ENCODE measurements at regions not wholly inside any gene's neighbourhood (a gene's known extent, or its start where the extent isn't known, plus 50 kb on each side); places are given as distances from the start of the nearest gene placed in this dataset.

DNA sequence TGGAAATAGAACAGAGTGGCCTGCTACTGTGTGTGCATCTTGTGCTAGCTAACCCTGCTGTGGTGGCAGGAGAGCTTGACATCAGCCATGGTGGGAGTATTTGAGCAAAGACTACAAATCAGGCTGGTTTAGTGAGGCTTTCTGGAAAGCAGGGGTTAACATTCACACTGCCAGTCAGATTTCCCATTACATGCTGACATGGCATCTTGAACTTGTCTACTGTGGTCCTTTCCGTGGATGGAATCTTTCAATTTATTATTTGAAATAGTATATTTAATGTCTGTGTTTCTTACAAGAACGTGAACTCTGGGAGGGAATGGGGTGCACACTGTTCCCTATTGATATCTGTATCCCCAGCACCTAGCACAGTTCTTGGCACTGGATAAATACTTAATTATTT is 60.8 kb downstream of the GCNT4 start:
- no peak overlapping the region for H3K27ac ChIP-seq
- H3K27me3 ChIP-seq (replicated peaks; ENCODE audit: insufficient read depth), result no peaks in the 10 kb centered on the region
- no peaks in the 10 kb centered on the region for H3K36me3 ChIP-seq
- no peaks in the 10 kb centered on the region for H3K9me3 ChIP-seq
- intact Hi-C loops (cut with DNase I), result no loop called here
- TF ChIP-seq POLR2A (IDR thresholded peaks at IDR 0.05) (no peak), POLR2AphosphoS5 (IDR thresholded peaks at IDR 0.05) (no peak)
- TF ChIP-seq, protein P1, sequence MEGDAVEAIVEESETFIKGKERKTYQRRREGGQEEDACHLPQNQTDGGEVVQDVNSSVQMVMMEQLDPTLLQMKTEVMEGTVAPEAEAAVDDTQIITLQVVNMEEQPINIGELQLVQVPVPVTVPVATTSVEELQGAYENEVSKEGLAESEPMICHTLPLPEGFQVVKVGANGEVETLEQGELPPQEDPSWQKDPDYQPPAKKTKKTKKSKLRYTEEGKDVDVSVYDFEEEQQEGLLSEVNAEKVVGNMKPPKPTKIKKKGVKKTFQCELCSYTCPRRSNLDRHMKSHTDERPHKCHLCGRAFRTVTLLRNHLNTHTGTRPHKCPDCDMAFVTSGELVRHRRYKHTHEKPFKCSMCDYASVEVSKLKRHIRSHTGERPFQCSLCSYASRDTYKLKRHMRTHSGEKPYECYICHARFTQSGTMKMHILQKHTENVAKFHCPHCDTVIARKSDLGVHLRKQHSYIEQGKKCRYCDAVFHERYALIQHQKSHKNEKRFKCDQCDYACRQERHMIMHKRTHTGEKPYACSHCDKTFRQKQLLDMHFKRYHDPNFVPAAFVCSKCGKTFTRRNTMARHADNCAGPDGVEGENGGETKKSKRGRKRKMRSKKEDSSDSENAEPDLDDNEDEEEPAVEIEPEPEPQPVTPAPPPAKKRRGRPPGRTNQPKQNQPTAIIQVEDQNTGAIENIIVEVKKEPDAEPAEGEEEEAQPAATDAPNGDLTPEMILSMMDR (IDR thresholded peaks at IDR 0.05), result no peak
- H3K4me3 ChIP-seq, result no peak overlapping the region
- no peak for DNase-seq (ENCODE audit: low spot score)
- WGBS, result 83% methylated on average over 2 of the region's 2 CpGs
- H3K4me1 ChIP-seq (replicated peaks), result no peaks in the 10 kb centered on the region

DNA sequence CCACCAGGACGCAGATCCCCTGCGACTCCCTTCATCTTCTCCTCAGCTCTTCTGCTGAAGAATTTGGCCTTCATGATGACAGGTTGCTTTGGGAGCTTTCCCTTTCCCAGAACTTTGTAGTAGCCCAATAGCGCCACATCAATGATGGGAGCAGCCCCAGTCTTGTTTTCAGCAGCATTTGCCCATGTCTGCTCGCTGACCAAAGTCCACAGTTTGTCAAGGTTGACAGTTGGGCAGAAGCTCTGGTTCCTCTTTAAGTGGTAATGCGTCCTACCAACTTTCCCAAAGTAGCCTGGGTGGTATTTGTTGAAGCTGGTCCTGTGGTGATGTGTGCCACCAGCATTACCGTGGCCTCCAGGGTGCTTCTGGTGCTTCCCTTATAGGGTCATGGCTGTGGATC is 62.2 kb downstream of the GCNT4 start:
- TF ChIP-seq, protein P1 (IDR thresholded peaks at IDR 0.05), result no peak
- TF ChIP-seq POLR2AphosphoS5 (IDR thresholded peaks at IDR 0.05), result no peak
- no peak for TF ChIP-seq POLR2A (IDR thresholded peaks at IDR 0.05)

DNA sequence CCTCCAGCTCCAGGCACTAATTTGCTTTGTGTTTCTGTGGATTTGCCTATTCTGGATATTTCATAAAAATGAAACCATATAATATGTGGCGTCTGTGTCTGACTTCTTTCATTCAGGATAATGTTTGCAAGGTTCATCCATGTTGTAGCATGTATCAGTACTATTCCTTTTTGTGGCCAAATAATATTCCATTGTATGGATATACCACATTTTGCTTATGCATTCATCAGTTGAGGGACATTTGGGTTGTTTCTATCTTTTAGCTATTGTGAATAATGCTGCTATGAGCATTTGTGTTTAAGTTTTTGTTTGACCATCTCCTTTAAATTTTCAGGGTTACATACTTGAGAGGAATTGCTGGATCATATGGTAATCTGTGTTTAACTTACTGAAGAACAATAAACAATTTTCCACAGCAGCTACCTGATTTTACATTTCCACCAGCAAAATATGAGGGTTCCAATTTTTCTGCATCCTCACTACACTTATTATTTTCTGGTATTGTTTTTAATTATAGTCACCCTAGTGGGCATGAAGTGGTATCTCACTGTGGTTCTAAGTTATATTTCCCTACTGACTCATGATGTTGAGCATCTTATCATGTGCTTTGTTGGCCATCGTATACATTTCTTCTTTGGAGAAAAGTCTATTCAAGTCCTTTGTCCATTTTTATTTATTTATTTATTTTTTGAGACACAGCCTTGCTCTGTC is 63.9 kb downstream of the GCNT4 start:
- WGBS, result 94% methylated on average over 2 of the region's 2 CpGs
- Histone ChIP-seq H3K4me1 (replicated peaks) (no peaks in the 10 kb centered on the region), H3K27me3 (replicated peaks; ENCODE audit: insufficient read depth) (no peaks in the 10 kb centered on the region), H3K4me3 (no peak overlapping the region), H3K9me3 (no peaks in the 10 kb centered on the region), H3K36me3 (no peaks in the 10 kb centered on the region), H3K27ac (no peak overlapping the region)
- intact Hi-C loops (cut with DNase I), result no loop called here
- TF ChIP-seq POLR2AphosphoS5 (IDR thresholded peaks at IDR 0.05) (no peak), POLR2A (IDR thresholded peaks at IDR 0.05) (no peak)
- TF ChIP-seq, protein P1 (IDR thresholded peaks at IDR 0.05), result no peak
- DNase-seq (ENCODE audit: low spot score), result no peak

More for the DNA sequence above, 62.2 kb downstream of the GCNT4 start:
- H3K4me3 ChIP-seq, result no peak overlapping the region
- H3K27me3 ChIP-seq (replicated peaks; ENCODE audit: insufficient read depth), result no peaks in the 10 kb centered on the region
- H3K27ac ChIP-seq, result no peak overlapping the region
- H3K9me3 ChIP-seq, result no peaks in the 10 kb centered on the region
- H3K36me3 ChIP-seq, result no peaks in the 10 kb centered on the region
- WGBS, result 97% methylated on average over 6 of the region's 6 CpGs
- intact Hi-C loops (cut with DNase I), result no loop called here
- no peaks in the 10 kb centered on the region for H3K4me1 ChIP-seq (replicated peaks)
- no peak for DNase-seq (ENCODE audit: low spot score)

DNA sequence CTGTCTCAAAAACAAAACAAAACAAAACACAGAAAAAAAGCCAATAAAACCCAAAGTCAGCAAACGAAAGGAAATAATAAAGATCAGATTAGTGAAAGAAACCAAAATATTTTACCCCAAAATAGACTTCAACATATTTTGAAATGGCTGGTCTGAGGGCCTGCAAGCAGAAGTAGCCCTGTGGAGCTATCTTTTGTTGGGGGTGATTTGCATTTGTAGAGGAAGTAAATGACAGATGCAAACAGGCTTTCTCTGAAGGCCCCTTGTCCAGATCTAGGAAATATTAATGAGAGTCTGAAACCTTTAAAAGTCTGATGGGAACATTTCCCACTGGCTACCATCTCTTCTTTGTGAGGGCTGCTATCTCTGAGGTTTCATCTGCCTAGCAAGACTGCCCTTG is 74.0 kb downstream of the GCNT4 start:
- no peaks in the 10 kb centered on the region for H3K4me1 ChIP-seq (replicated peaks)
- H3K9me3 ChIP-seq, result no peaks in the 10 kb centered on the region
- intact Hi-C loops (cut with DNase I), result no loop called here
- H3K36me3 ChIP-seq, result no peaks in the 10 kb centered on the region
- no peak overlapping the region for H3K27ac ChIP-seq
- 54% methylated on average over 1 of the region's 1 CpG for WGBS
- DNase-seq (ENCODE audit: low spot score), result no peak
- H3K27me3 ChIP-seq (replicated peaks; ENCODE audit: insufficient read depth), result no peaks in the 10 kb centered on the region
- H3K4me3 ChIP-seq, result no peak overlapping the region
- TF ChIP-seq, protein P1 (IDR thresholded peaks at IDR 0.05), result no peak
- TF ChIP-seq POLR2A (IDR thresholded peaks at IDR 0.05), result no peak
- no peak for TF ChIP-seq POLR2AphosphoS5 (IDR thresholded peaks at IDR 0.05)

DNA sequence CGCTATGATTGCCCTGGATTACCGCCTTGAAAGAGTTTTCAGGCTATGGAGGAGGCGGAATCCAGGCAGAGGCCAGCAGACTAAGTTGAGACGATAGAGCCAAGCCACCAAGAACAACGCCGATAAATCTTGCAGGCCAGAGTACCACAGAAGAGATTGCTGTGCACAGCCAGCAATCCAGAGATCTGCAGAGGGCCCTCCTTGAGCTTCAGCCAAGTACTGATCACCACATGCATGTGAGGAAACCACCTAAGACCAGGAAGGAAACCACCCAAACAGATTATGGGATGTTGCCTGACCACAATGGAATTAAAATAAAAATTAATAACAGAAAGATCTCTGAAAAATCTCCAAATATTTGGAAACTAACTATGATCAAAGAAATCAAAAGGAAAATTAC is 74.9 kb downstream of the GCNT4 start:
- no peak for DNase-seq (ENCODE audit: low spot score)
- TF ChIP-seq POLR2A (IDR thresholded peaks at IDR 0.05), result no peak
- TF ChIP-seq POLR2AphosphoS5 (IDR thresholded peaks at IDR 0.05), result no peak
- TF ChIP-seq, protein P1 (IDR thresholded peaks at IDR 0.05), result no peak
- Histone ChIP-seq H3K4me3 (no peak overlapping the region), H3K36me3 (no peaks in the 10 kb centered on the region), H3K9me3 (no peaks in the 10 kb centered on the region), H3K27ac (no peak overlapping the region), H3K27me3 (replicated peaks; ENCODE audit: insufficient read depth) (no peaks in the 10 kb centered on the region), H3K4me1 (replicated peaks) (no peaks in the 10 kb centered on the region)
- intact Hi-C loops (cut with DNase I), result no loop called here
- 92% methylated on average over 6 of the region's 6 CpGs for WGBS
